ENCODE measurements at regions not wholly inside any gene's neighbourhood (a gene's known extent, or its start where the extent isn't known, plus 50 kb on each side); places are given as distances from the start of the nearest gene placed in this dataset.

- no peak for DNase-seq
Observed at GRCh38 chr4:73001885-73002284, 67.6 kb downstream of the COX18 start.

- no peak for DNase-seq
Observed at GRCh38 chr4:72997409-72997808, 72.1 kb downstream of the COX18 start.

- no peak for DNase-seq
Observed at GRCh38 chr4:72994670-72995069, 74.8 kb downstream of the COX18 start.

GRCh38 chr4:72993876-72994275 lies 75.6 kb downstream of the COX18 start:
- no peak for DNase-seq

GRCh38 chr4:72991873-72992272 lies 77.6 kb downstream of the COX18 start:
- no peak for DNase-seq

GRCh38 chr4:72987741-72988729 lies 81.5 kb downstream of the COX18 start:
- no peak for DNase-seq

- DNase-seq: no peak
Observed at GRCh38 chr4:72984351-72984750, 85.2 kb downstream of the COX18 start.

GRCh38 chr4:72983709-72984108 lies 85.8 kb downstream of the COX18 start:
- no peak for DNase-seq

GRCh38 chr4:72977936-72978485 lies 91.5 kb downstream of the COX18 start:
- no peak for DNase-seq

- no peak for DNase-seq
Observed at GRCh38 chr4:72975488-72975784, 94.1 kb downstream of the COX18 start.

GRCh38 chr4:72974694-72975487 lies 94.6 kb downstream of the COX18 start:
- no peak for DNase-seq

- DNase-seq: no peak
Observed at GRCh38 chr4:72971572-72971971, 97.9 kb downstream of the COX18 start.

GRCh38 chr4:72970756-72971155 lies 98.8 kb downstream of the COX18 start:
- DNase-seq: no peak

- no peak for DNase-seq
Observed at GRCh38 chr4:72969976-72970375, 99.5 kb downstream of the COX18 start.

- no peak for DNase-seq
Observed at GRCh38 chr4:72966652-72967051, 102.9 kb downstream of the COX18 start.

GRCh38 chr4:72959411-72959810 lies 110.1 kb downstream of the COX18 start:
- no peak for DNase-seq

GRCh38 chr4:72954811-72955210 lies 114.7 kb downstream of the COX18 start:
- no peak for DNase-seq

- no peak for DNase-seq
Observed at GRCh38 chr4:72953571-72953970, 115.9 kb downstream of the COX18 start.

GRCh38 chr4:72951628-72952027 lies 117.9 kb downstream of the COX18 start:
- no peak for DNase-seq

GRCh38 chr4:72951147-72951546 lies 118.4 kb downstream of the COX18 start:
- no peak for DNase-seq

GRCh38 chr4:72948080-72948479 lies 121.4 kb downstream of the COX18 start:
- DNase-seq: no peak

- DNase-seq: no peak
Observed at GRCh38 chr4:72945719-72946336, 123.7 kb downstream of the COX18 start.

- no peak for DNase-seq
Observed at GRCh38 chr4:72942565-72942964, 127.0 kb downstream of the COX18 start.

Measured in activated CD4-positive, alpha-beta T cell treated with anti-CD3 and anti-CD28 coated beads for 4 hours (primary cell).